ENCODE measurements at regions not wholly inside any gene's neighbourhood (a gene's known extent, or its start where the extent isn't known, plus 50 kb on each side); places are given as distances from the start of the nearest gene placed in this dataset.

DNA sequence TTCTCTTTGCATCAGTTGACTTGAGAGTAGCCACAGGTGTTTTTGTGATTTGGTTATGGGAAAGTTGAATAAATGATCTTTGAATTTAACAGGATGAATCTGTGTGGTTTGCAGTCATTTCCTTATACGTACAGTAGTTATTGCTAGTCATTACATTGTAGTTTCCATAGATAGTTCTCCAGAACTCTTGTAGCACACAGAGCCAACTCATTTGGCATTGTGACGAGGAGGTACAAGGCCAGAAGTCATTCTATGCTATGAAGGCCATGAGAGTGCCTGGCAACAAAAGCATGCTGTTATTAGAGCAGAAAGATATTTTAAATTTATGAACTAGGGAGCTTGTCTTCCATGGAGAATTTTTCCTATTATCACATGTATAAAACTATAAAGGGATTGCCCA lies 973.0 kb upstream of the CHAC2 start:
- Histone ChIP-seq H3K27me3 (no peaks in the 10 kb centered on the region), H3K27ac (no peak overlapping the region), H4K20me1 (ENCODE audit: insufficient read depth, poor library complexity, severe bottlenecking) (no peaks in the 10 kb centered on the region), H3K36me3 (replicated peaks; ENCODE audit: insufficient read depth, low read depth) (no peaks in the 10 kb centered on the region), H3K4me2 (no peak overlapping the region), H3K4me1 (ENCODE audit: insufficient read depth) (no peaks in the 10 kb centered on the region), H3K9me3 (ENCODE audit: low read depth) (no peaks in the 10 kb centered on the region), H3K9me2 (replicated peaks; ENCODE audit: insufficient read depth) (no peaks in the 10 kb centered on the region), H2AFZ (no peak overlapping the region), H3K79me2 (no peaks in the 10 kb centered on the region), H3K4me3 (no peak overlapping the region)
- TF ChIP-seq EZH2 (IDR thresholded peaks at IDR 0.05; ENCODE audit: borderline replicate concordance) (no peak), EZH2phosphoT487 (IDR thresholded peaks at IDR 0.05; ENCODE audit: low read depth, severe bottlenecking, unreplicated experiment) (no peak)
- TF ChIP-seq, protein P1, sequence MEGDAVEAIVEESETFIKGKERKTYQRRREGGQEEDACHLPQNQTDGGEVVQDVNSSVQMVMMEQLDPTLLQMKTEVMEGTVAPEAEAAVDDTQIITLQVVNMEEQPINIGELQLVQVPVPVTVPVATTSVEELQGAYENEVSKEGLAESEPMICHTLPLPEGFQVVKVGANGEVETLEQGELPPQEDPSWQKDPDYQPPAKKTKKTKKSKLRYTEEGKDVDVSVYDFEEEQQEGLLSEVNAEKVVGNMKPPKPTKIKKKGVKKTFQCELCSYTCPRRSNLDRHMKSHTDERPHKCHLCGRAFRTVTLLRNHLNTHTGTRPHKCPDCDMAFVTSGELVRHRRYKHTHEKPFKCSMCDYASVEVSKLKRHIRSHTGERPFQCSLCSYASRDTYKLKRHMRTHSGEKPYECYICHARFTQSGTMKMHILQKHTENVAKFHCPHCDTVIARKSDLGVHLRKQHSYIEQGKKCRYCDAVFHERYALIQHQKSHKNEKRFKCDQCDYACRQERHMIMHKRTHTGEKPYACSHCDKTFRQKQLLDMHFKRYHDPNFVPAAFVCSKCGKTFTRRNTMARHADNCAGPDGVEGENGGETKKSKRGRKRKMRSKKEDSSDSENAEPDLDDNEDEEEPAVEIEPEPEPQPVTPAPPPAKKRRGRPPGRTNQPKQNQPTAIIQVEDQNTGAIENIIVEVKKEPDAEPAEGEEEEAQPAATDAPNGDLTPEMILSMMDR (IDR thresholded peaks at IDR 0.05; ENCODE audit: poor library complexity) = no peak
- no peak for DNase-seq (ENCODE audit: low spot score)
- 87% methylated on average over 2 of the region's 2 CpGs for WGBS (ENCODE audit: low lambda C conversion rate, missing lambda C conversion rate)

DNA sequence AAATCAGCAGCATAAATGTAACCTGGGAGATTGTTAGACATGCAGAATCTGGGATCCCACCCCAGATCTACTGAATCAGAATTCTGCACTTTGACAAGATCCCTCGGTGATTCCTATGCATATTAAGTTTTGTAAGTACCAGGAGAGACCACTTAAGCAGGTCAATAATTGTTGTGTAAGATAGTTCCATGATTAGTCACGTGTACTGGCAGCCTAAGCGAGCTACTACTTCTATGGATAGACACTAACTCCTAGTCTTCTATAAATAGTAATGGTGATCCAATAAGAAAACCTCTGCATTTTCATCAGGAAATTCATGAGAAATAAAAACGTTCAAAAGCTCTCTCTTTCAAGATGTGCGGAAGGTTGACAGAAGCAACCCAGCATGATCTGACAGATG lies 988.2 kb upstream of the CHAC2 start:
- H3K36me3 ChIP-seq (replicated peaks; ENCODE audit: insufficient read depth, low read depth) = no peaks in the 10 kb centered on the region
- no peak overlapping the region for H3K27ac ChIP-seq
- WGBS (ENCODE audit: low lambda C conversion rate, missing lambda C conversion rate) = 91% methylated on average over 5 of the region's 5 CpGs
- peaks cover 17% of the 10 kb centered on the region for H3K4me1 ChIP-seq (ENCODE audit: insufficient read depth)
- no peaks in the 10 kb centered on the region for H3K9me2 ChIP-seq (replicated peaks; ENCODE audit: insufficient read depth)
- H3K4me2 ChIP-seq = no peak overlapping the region
- H2AFZ ChIP-seq = no peak overlapping the region
- TF ChIP-seq EZH2 (IDR thresholded peaks at IDR 0.05; ENCODE audit: borderline replicate concordance) = no peak
- TF ChIP-seq, protein P1 (IDR thresholded peaks at IDR 0.05; ENCODE audit: poor library complexity) = no peak
- TF ChIP-seq EZH2phosphoT487 (IDR thresholded peaks at IDR 0.05; ENCODE audit: low read depth, severe bottlenecking, unreplicated experiment) = no peak
- no peaks in the 10 kb centered on the region for H3K27me3 ChIP-seq
- DNase-seq (ENCODE audit: low spot score) = no peak
- H3K9me3 ChIP-seq (ENCODE audit: low read depth) = no peaks in the 10 kb centered on the region
- no peaks in the 10 kb centered on the region for H4K20me1 ChIP-seq (ENCODE audit: insufficient read depth, poor library complexity, severe bottlenecking)
- H3K4me3 ChIP-seq = no peak overlapping the region
- no peaks in the 10 kb centered on the region for H3K79me2 ChIP-seq

DNA sequence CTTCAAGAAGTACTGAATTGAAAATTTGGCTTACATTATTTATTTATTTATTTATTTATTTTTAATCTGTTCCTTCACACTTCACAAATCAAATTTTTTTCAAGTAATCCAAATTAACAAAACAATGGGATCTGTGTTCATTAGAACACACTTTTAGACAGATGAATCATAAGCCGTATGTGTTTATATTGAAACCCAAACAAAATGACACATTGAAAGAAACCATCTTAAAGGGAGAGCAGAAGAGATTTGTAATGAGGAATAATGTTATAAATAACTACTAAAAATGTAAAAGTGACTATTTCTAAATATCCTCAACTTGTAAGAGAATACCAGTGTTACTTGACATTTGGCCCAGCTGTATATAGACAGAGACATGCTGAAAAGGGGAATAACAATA lies 991.0 kb upstream of the CHAC2 start:
- Histone ChIP-seq H3K27ac (no peak overlapping the region), H3K9me3 (ENCODE audit: low read depth) (no peaks in the 10 kb centered on the region), H3K4me1 (ENCODE audit: insufficient read depth) (peaks cover 17% of the 10 kb centered on the region), H3K9me2 (replicated peaks; ENCODE audit: insufficient read depth) (no peaks in the 10 kb centered on the region), H3K36me3 (replicated peaks; ENCODE audit: insufficient read depth, low read depth) (no peaks in the 10 kb centered on the region), H4K20me1 (ENCODE audit: insufficient read depth, poor library complexity, severe bottlenecking) (no peaks in the 10 kb centered on the region), H3K27me3 (no peaks in the 10 kb centered on the region), H3K4me3 (no peak overlapping the region), H3K4me2 (no peak overlapping the region), H3K79me2 (no peaks in the 10 kb centered on the region), H2AFZ (no peak overlapping the region)
- TF ChIP-seq, protein P1 (IDR thresholded peaks at IDR 0.05; ENCODE audit: poor library complexity) = no peak
- TF ChIP-seq EZH2phosphoT487 (IDR thresholded peaks at IDR 0.05; ENCODE audit: low read depth, severe bottlenecking, unreplicated experiment) (no peak), EZH2 (IDR thresholded peaks at IDR 0.05; ENCODE audit: borderline replicate concordance) (no peak)
- no peak for DNase-seq (ENCODE audit: low spot score)
- 78% methylated on average over 1 of the region's 1 CpG for WGBS (ENCODE audit: low lambda C conversion rate, missing lambda C conversion rate)

DNA sequence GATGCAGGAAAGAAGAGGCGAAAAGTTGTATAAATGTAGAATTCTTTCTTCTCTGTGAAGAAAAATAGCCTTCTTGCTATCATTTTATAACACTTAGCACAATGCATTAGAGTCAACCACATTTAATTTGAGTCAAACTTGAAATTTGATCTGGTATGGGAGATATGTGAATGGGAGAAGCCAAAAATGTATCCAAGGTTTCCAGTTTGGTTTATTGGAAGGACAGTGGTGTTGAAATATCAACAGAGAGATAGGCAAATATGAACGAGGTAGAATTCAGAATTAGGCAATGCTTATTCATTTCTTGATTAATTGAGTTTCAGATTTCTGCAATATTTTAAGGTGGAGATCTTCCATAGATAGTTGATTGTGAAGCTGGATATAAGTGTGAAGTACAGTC lies 991.9 kb upstream of the CHAC2 start:
- Histone ChIP-seq H3K27me3 (no peaks in the 10 kb centered on the region), H3K36me3 (replicated peaks; ENCODE audit: insufficient read depth, low read depth) (no peaks in the 10 kb centered on the region), H3K4me3 (no peak overlapping the region), H3K9me3 (ENCODE audit: low read depth) (no peaks in the 10 kb centered on the region), H3K4me2 (no peak overlapping the region), H3K9me2 (replicated peaks; ENCODE audit: insufficient read depth) (no peaks in the 10 kb centered on the region), H2AFZ (no peak overlapping the region), H3K27ac (no peak overlapping the region), H3K79me2 (no peaks in the 10 kb centered on the region), H4K20me1 (ENCODE audit: insufficient read depth, poor library complexity, severe bottlenecking) (no peaks in the 10 kb centered on the region), H3K4me1 (ENCODE audit: insufficient read depth) (peaks cover 17% of the 10 kb centered on the region)
- no peak for DNase-seq (ENCODE audit: low spot score)
- TF ChIP-seq EZH2 (IDR thresholded peaks at IDR 0.05; ENCODE audit: borderline replicate concordance) = no peak
- TF ChIP-seq EZH2phosphoT487 (IDR thresholded peaks at IDR 0.05; ENCODE audit: low read depth, severe bottlenecking, unreplicated experiment) = no peak
- TF ChIP-seq, protein P1 (IDR thresholded peaks at IDR 0.05; ENCODE audit: poor library complexity) = no peak
- 88% methylated on average over 2 of the region's 2 CpGs for WGBS (ENCODE audit: low lambda C conversion rate, missing lambda C conversion rate)
